ENCODE measurements at regions not wholly inside any gene's neighbourhood (a gene's known extent, or its start where the extent isn't known, plus 50 kb on each side); places are given as distances from the start of the nearest gene placed in this dataset.
"Not testable (repeated sequence)": the region's sequence is repeated elsewhere in the genome, so short reads cannot be mapped to it uniquely, and the experiment has no call there.

DNA sequence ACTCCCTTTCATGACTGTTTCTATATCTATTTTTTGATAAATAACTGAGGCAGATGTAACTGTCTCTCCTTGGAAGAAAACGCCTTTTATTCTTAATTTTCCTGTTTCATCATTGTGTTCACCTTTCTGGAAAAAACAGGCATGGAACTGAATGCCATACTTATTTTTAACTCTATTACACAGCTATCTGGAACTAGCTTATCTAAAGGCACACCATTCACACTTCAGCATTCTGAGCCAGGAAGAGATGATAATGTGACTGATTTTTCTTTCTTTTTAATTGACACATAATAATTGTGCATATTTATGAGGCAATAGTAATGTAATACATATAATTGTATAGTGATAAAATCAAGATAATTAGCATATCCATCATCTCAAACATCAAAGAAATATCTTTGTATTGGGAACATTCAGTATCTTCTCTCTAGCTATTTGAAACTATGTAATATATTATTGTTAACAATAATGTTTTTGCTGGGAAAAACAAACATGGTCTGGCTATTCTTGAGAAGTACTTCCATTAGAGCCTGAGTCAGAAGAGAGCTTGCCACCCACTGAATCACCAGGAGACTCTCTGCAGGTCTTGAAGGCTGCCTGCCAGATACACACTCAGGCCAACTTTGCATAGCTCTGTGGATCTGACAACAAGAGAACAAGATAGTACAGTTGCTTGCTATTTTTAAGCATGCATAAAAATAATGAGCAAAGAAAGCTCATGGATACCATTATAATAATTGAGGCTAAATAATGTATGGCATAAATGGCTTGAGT, 501.0 kb upstream of the EDIL3 start:
- no peak for DNase-seq

DNA sequence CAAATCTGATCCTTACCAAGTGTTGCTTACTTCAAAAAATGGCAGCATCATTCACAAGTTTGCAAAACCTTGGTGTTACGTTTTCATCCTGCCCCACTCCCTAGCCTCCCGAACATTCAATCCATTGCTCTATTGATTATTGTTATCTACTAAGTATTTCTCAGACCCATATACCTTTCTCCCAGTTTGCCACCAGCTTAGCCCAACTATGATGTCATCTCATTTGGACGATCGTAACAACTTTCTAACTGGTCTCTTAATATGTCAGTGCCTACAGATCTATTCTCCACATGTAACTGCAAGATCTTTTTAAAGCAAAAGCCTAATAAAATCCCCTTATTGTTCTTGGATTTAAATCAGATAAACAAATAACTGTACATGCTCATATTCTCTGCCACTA, 497.1 kb upstream of the EDIL3 start:
- DNase-seq: no peak

- no peak for DNase-seq
Observed at GRCh38 chr5:84874196-84874595, 489.5 kb upstream of the EDIL3 start.

- no peak for DNase-seq
Observed at GRCh38 chr5:84872768-84873167, 488.1 kb upstream of the EDIL3 start.

GRCh38 chr5:84870369-84870768, 485.7 kb upstream of the EDIL3 start:
- DNase-seq: no peak

GRCh38 chr5:84869675-84870074, 485.0 kb upstream of the EDIL3 start:
- DNase-seq: no peak

- DNase-seq: not testable (repeated sequence)
Observed at GRCh38 chr5:84863936-84864335, 479.3 kb upstream of the EDIL3 start.

GRCh38 chr5:84863020-84863419, 478.3 kb upstream of the EDIL3 start:
- DNase-seq: no peak

- DNase-seq: no peak
Observed at GRCh38 chr5:84862132-84862531, 477.5 kb upstream of the EDIL3 start.

DNA sequence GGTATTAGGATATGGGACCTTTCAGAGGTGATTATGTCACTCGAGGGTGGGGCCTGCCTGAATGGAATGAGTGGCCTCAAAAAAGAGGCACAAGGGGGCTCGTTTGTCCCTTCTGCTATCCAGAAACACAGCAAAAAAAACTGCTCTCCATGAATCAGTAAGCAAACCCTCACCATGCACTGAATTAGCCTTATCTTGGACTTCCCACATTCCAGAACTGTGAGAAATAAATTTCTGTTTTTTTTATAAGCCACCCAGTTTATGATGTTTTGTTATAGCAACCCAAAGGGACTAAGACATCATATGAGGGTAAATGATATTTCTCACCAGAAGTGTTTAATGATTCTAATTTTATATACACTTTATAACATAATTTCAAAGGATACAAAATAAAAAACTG, 476.6 kb upstream of the EDIL3 start:
- DNase-seq: no peak

DNA sequence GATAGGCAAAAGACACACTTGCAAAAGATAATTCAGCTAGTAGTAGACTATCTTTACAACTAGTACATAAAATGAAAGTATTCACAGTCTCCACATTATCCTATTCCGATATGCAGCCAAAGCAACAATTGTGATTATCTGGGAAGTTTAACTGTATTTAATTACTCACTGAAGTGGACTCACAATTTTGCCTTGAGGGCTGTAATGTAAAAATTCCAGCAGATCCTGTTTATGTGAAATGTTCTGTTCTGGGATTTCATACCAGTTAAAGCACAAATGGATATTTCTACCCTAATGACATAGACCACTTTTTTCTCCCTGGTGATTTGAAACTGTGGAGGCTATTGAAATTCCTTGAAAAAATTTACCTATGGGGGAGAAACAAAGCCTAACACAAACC, 474.4 kb upstream of the EDIL3 start:
- DNase-seq: no peak

- no peak for DNase-seq
Observed at GRCh38 chr5:84831701-84832100, 447.0 kb upstream of the EDIL3 start.

DNA sequence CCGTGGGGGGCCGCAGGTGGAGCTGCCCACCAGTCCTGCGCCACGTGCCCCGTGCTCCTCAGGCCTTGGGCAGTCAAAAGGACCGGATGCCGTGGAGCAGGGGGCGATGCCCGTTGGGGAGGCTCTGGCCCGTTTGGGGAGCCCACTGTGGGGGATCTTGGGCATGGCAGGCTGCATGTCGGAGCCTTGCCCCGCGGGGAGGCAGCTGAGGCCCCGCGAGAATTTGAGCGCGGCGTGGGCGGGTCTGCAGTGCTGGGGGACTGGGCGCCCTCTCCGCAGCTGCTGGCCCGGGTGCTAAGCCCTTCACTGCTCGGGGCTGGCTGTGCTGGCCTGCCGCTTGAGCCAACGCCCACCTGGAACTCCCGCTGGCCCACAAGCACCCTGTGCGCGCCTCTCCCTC, 445.6 kb upstream of the EDIL3 start:
- DNase-seq: no peak

DNA sequence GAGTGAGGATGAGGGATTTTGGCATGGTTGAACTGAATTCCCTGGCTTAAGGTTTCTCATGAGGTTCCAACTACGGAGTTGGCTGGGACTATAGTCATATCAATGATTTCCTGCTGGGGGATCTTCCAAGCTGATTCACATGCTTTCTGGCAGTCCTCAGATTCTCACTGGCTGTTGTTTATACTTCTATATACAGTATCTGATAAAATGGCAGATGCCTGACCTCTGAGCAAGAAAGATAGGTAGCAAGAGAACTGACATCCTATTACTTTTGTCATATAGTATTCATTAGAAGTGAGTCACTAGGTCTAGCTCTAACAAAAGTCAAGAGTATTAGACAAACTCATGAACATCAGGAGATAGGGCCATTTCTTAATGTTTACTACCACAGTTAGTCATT, 440.9 kb upstream of the EDIL3 start:
- no peak for DNase-seq

- no peak for DNase-seq
Observed at GRCh38 chr5:84821924-84822323, 437.2 kb upstream of the EDIL3 start.

- DNase-seq: no peak
Observed at GRCh38 chr5:84817953-84818352, 433.3 kb upstream of the EDIL3 start.

DNA sequence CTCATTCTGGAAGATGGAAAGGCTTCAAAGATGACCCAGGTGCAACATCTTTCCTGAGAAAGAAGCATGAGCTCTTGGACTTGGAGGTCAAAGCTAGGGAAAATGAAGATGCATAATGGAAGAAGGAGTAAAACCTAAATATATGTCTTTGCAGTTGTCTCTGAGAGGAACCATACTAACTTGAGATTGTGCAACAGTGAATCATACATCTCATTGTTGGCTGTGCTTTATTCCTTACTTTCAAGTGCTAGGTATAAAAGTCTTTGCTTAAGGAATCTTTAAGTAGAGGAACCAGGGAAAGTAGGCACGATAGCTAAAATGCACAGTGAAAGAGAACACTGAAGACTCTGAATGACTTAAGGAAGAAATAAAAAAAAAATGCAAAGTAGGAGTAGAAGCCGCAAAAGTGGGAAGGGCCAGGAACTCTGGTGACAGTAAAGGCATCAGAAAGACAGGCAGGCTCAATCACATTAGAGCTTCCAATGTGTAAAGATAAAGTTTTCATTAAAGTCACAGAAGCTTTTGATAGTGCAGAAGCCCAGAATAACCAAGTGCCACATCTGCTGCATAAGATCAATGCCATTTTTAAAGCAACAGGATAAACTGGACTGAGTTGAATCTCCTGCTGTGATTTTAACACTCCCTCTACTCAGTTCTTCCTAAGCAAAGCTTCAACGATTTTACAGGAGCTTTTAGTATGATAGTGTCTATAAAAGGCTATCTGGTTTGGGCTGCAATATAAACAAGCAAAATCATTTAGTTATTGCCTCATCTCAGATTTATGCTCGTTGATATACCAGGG, 432.3 kb upstream of the EDIL3 start:
- no peak for DNase-seq

DNA sequence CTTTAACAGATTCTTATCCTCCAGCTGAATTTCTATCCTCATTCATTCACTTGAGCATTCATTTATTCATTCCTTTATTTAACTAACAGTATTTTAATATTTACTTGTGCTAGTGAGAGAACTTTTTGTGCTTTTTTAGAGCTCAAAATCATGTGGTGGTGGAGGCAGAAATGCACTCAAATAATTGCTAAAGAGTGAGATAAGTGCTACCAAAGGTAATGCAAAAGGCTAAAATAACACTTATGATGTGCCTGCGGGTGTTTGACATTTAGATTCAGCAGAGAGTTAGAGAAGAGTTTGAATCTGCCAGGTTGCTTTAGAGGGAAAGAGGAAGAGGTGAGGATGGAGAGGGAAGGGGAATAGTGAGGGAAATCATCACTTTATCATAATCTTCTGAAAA, 431.5 kb upstream of the EDIL3 start:
- DNase-seq: no peak

DNA sequence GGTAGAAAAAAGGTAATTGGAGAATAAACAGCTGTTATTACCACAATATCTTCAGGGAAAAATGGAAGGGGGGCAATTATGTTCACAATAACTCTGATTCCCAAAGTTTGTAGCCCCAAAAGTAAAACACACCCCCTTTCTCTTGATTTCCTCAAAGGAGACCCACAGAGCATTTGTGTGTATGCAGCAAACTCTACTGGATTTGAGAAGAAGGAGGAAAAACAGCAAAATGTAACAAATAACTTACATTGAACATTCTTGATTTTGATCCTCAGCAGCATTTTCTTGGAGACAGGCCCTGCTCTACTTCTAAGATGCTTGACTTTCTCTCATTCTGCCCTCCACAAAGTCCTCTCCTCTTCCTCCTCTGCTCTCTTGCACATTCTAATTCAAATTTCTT, 420.8 kb upstream of the EDIL3 start:
- no peak for DNase-seq

DNA sequence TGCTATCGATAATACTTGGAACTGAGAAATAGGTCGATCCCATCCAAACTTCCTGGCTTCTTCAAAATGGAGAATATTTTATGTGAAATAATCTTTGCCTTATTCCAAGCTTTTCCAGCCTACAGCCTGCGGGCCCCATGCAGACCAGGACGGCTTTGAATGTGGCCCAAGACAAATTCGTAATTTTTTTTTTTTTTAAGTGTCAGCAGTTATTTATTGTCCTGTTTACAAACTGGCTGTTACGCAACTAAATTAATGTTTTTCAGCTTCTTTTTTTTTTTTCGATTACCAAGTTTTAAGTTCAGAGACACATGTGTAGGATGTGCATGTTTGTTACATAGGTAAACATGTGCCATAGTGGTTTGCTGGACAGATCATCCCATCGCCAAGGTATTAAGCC, 411.7 kb upstream of the EDIL3 start:
- DNase-seq: no peak

GRCh38 chr5:84794486-84795035, 409.9 kb upstream of the EDIL3 start:
- DNase-seq: no peak

DNA sequence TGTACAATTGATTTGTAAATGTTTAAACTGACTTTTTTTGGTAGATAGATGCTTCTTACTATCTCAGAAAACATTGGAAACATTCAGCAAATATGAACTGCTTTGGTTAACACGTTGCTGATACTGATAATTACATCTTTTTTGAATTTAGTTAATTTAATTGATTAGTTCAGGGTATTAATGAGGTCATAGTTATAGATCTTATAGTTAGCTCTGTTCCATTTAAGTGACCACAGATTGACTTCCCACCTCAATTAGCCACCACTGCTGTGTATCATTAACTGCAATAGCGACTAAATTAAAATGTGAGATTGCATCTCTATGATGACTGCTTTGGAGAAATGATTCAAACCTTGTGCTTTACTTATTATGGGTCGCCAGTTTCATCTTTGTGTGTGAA, 407.1 kb upstream of the EDIL3 start:
- no peak for DNase-seq

GRCh38 chr5:84791138-84791537, 406.5 kb upstream of the EDIL3 start:
- DNase-seq: peak in 1 of 2 experiments; percentile 1

- DNase-seq: no peak
Observed at GRCh38 chr5:84790406-84790805, 405.7 kb upstream of the EDIL3 start.
